Body of pancreas (tissue), 4 donors: ENCODE measurements at regions not wholly inside any gene's neighbourhood (a gene's known extent, or its start where the extent isn't known, plus 50 kb on each side); places are given as distances from the start of the nearest gene placed in this dataset.

Experiments
- ATAC-seq: fragments of 150-250 bp; one replicate; pipeline ENCODE4 v1.9.1; 2016
- DNase-seq, 4 donors: peaks; one replicate each; pipeline ENCODE4 v3.0.0-alpha.2; 2019
- H3K27ac ChIP-seq, 4 donors: fragments of 200-600 bp; sonication (generic); 1 replicate in 3 of 4; 2 replicates in 1 of 4; pipeline versions ENCODE4 v1.5.1 to v1.6.1; 2016 to 2019; ENCODE audit warnings: mild to moderate bottlenecking in 1 of 4, mixed read lengths in 1 of 4, moderate library complexity in 1 of 4
- H3K27me3 ChIP-seq, 2 donors: fragments of 200-600 bp; sonication (generic); one replicate each; pipeline ENCODE4 v1.6.0; 2016; ENCODE audit warnings: mild to moderate bottlenecking in 1 of 2
- H3K36me3 ChIP-seq, 2 donors: fragments of 200-600 bp; sonication (generic); replicated peaks in 1 of 2; 2 replicates each; pipeline ENCODE4 v1.5.1; 2016; ENCODE audit warnings: low read depth in 2 of 2; ENCODE audit not compliant: insufficient read depth in 1 of 2
- H3K4me1 ChIP-seq: fragments of 200-600 bp; sonication (generic); one replicate; pipeline ENCODE4 v1.6.0; 2016
- H3K4me3 ChIP-seq, 2 donors: fragments of 200-600 bp; sonication (generic); 1 replicate in 1 of 2; 2 replicates in 1 of 2; pipeline ENCODE4 v1.5.1; 2016 to 2019
- H3K9me3 ChIP-seq, 3 donors: fragments of 200-600 bp; sonication (generic); 1 replicate in 2 of 3; 2 replicates in 1 of 3; pipeline ENCODE4 v1.5.1; 2016
- POLR2A ChIP-seq, 3 donors: fragments of 450-650 bp; IDR thresholded peaks; one replicate each; pipeline ENCODE4 v1.6.1; 2016; ENCODE audit warnings: antibody characterized with exemption in 3 of 3, mild to moderate bottlenecking in 2 of 3
- WGBS, 2 donors: methylation state at CpG; one replicate each; pipeline ENCODE4 v1.1.5; 2017; 5-methylcytosine and 5-hydroxymethylcytosine counted together
- intact Hi-C: fragments of 100-400 bp; cut with DNase I; formaldehyde crosslinking; loops from one replicate; pipeline ENCODE4 v1.15.1; 2023
- TF ChIP-seq, protein P1 (sequence below), 7 experiments: fragments of 450-650 bp in 4 of 7; fragments of 200-600 bp in 3 of 7; sonication (generic) in 3 of 7; IDR thresholded peaks; one replicate each; pipeline ENCODE4 v1.5.1; 2016 to 2019; ENCODE audit warnings: antibody characterized with exemption in 7 of 7

DNA sequence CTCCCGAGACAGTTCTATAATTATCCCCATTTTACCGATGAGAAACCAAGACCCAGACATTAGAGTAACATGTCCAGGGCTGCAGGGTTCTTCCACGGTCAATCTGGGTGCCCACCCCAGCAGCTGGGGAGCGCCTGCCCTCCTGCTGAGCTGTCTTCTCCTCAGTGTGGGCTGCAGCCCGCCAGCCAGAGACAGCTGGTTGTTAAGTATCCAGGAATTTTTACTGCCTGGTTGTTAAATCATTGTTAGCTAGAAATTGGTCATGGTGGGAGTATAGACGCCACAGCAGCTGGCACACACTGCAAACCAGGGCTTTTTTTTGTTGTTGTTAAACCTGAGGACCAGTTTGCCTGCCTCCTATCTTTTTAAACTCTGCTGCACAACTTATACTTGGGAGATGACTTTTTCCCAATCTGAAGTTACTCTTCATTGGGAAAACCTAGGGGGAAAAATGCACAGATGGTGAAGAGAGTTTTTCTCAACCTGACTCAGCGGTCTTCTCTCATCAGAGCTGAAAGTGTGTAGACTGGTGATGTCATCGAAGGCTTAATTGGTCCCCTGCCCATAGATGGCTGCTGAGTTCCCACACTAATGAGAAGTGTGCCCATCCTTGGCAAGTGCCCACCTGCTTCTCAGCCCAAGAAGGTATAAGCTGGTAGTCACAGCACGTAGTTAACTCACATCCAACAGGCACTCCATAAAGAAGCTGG is 208.6 kb downstream of the DRD1 start:
- WGBS, 2 donors: 64 to 76% methylated on average over 9 of the region's 9 CpGs
- DNase-seq (no peak), ATAC-seq (no peak)
- Histone ChIP-seq H3K4me3 (no peak overlapping the region), H3K27me3 (no peaks in the 10 kb centered on the region), H3K36me3 (no peaks in the 10 kb centered on the region), H3K27ac (no peak overlapping the region), H3K9me3 (no peaks in the 10 kb centered on the region), H3K4me1 (no peaks in the 10 kb centered on the region)
- TF ChIP-seq POLR2A (IDR thresholded peaks at IDR 0.05): no peak
- TF ChIP-seq, protein P1, sequence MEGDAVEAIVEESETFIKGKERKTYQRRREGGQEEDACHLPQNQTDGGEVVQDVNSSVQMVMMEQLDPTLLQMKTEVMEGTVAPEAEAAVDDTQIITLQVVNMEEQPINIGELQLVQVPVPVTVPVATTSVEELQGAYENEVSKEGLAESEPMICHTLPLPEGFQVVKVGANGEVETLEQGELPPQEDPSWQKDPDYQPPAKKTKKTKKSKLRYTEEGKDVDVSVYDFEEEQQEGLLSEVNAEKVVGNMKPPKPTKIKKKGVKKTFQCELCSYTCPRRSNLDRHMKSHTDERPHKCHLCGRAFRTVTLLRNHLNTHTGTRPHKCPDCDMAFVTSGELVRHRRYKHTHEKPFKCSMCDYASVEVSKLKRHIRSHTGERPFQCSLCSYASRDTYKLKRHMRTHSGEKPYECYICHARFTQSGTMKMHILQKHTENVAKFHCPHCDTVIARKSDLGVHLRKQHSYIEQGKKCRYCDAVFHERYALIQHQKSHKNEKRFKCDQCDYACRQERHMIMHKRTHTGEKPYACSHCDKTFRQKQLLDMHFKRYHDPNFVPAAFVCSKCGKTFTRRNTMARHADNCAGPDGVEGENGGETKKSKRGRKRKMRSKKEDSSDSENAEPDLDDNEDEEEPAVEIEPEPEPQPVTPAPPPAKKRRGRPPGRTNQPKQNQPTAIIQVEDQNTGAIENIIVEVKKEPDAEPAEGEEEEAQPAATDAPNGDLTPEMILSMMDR (IDR thresholded peaks at IDR 0.05): no peak
- intact Hi-C loops: no loop called here

DNA sequence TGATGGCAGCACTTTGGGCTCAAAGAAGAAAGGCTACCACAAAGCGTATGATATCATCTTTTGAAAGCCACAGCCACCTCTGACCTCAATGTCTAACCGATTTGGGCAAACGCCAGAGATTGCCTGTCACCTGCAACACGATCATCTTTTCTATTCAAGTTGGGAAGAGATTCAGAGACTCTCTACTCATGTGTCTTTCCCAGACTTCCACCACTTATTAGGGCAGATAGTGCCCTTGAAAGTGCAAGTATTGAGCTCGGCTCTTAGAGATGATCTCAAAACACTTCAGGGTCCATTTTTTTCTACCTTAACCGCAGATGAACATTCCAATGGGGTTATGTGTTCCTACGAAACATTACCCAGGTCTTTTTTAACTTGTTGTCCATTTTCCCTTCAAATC is 213.7 kb downstream of the DRD1 start:
- no peaks in the 10 kb centered on the region for H3K9me3 ChIP-seq
- H3K27ac ChIP-seq: no peak overlapping the region
- WGBS, 2 donors: 52 to 55% methylated on average over 7 of the region's 7 CpGs
- H3K27me3 ChIP-seq: no peaks in the 10 kb centered on the region
- ATAC-seq (no peak), DNase-seq (no peak)
- no peaks in the 10 kb centered on the region for H3K36me3 ChIP-seq
- intact Hi-C loops: no loop called here
- H3K4me3 ChIP-seq: no peak overlapping the region
- H3K4me1 ChIP-seq: no peaks in the 10 kb centered on the region
- TF ChIP-seq POLR2A (IDR thresholded peaks at IDR 0.05): no peak
- TF ChIP-seq, protein P1 (IDR thresholded peaks at IDR 0.05): no peak

- whole genome bisulfite sequencing, 2 donors: 69 to 84% methylated on average over 1 of the region's 1 CpG
- H3K27ac ChIP-seq: no peak overlapping the region
Measured at GRCh38 chr5:175226506-175226905, 217.5 kb downstream of the DRD1 start.

GRCh38 chr5:175223291-175223690 is 220.7 kb downstream of the DRD1 start:
- intact Hi-C loops: no loop called here
- no peak for TF ChIP-seq POLR2A (IDR thresholded peaks at IDR 0.05)
- TF ChIP-seq, protein P1 (IDR thresholded peaks at IDR 0.05): no peak
- H3K9me3 ChIP-seq: no peaks in the 10 kb centered on the region
- no peaks in the 10 kb centered on the region for H3K4me1 ChIP-seq
- 37 to 52% methylated on average over 7 of the region's 7 CpGs for WGBS, 2 donors
- H3K4me3 ChIP-seq: no peak overlapping the region
- no peak overlapping the region for H3K27ac ChIP-seq
- no peak for ATAC-seq
- no peaks in the 10 kb centered on the region for H3K27me3 ChIP-seq
- no peaks in the 10 kb centered on the region for H3K36me3 ChIP-seq
- DNase-seq: no peak

More at GRCh38 chr5:175226506-175226905, 217.5 kb downstream of the DRD1 start:
- DNase-seq (no peak), ATAC-seq (no peak)
- H3K9me3 ChIP-seq: no peaks in the 10 kb centered on the region
- H3K4me1 ChIP-seq: no peaks in the 10 kb centered on the region
- no peak overlapping the region for H3K4me3 ChIP-seq
- intact Hi-C loops: no loop called here
- no peak for TF ChIP-seq POLR2A (IDR thresholded peaks at IDR 0.05)
- TF ChIP-seq, protein P1 (IDR thresholded peaks at IDR 0.05): no peak
- H3K27me3 ChIP-seq: no peaks in the 10 kb centered on the region
- no peaks in the 10 kb centered on the region for H3K36me3 ChIP-seq

DNA sequence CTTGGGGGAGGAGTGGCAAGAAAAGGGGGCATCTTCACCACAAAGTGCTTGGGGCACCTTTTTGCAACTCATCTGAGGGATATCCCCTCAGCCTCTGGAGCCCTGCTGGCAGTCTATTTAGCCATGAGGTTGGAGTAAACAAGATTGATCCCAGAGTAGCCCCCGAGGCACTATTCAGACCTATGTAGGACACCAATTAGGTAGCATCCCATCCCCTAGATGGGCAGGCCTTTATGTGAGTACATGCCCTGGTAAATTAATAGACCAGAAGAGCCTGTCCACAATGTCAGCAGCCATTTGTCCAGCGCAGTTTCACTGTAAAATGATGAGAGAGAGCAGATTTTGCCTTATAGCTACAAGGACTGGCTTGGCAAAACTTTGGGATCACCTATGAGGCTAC is 221.4 kb downstream of the DRD1 start:
- 67 to 81% methylated on average over 1 to 2 of the region's 2 CpGs for WGBS, 2 donors
- no peak for DNase-seq
- intact Hi-C loops: no loop called here

More for the DNA sequence above, 221.4 kb downstream of the DRD1 start:
- Histone ChIP-seq H3K27me3 (no peaks in the 10 kb centered on the region), H3K4me1 (no peaks in the 10 kb centered on the region), H3K36me3 (no peaks in the 10 kb centered on the region), H3K9me3 (no peaks in the 10 kb centered on the region), H3K4me3 (no peak overlapping the region), H3K27ac (no peak overlapping the region)
- no peak for TF ChIP-seq POLR2A (IDR thresholded peaks at IDR 0.05)
- TF ChIP-seq, protein P1 (IDR thresholded peaks at IDR 0.05): no peak
- no peak for ATAC-seq
